Natural killer cell (primary cell): ENCODE measurements at regions not wholly inside any gene's neighbourhood (a gene's known extent, or its start where the extent isn't known, plus 50 kb on each side); places are given as distances from the start of the nearest gene placed in this dataset.

ENCODE experiments used
- ATAC-seq, 3 donors: fragments of 150-1000 bp in 2 of 3; fragments of 200-7000 bp in 1 of 3; cut with Tn5 transposase; 1 replicate in 1 of 3; 2 replicates in 2 of 3; pipeline ENCODE4 v1.10.0; 2021; ENCODE audit warnings: mild to moderate bottlenecking in 2 of 3, moderate library complexity in 2 of 3
- DNase-seq, 2 donors: peaks; one replicate each; pipeline versions ENCODE4 v3.0.0 to v3.0.0-alpha.2; 2013 to 2021; ENCODE audit warnings: mixed read lengths in 1 of 2
- H3K27ac ChIP-seq: one replicate; pipeline ENCODE4 v1.5.1; 2013; ENCODE audit warnings: mild to moderate bottlenecking, low read length
- H3K27me3 ChIP-seq: one replicate; pipeline ENCODE4 v1.6.1; 2013; ENCODE audit warnings: low read length; ENCODE audit not compliant: control insufficient read depth, insufficient read depth
- H3K36me3 ChIP-seq: one replicate; pipeline ENCODE4 v1.6.1; 2013; ENCODE audit warnings: low read length; ENCODE audit not compliant: control insufficient read depth, insufficient read depth
- H3K4me1 ChIP-seq: one replicate; pipeline ENCODE4 v1.6.1; 2013; ENCODE audit warnings: low read length; ENCODE audit not compliant: control insufficient read depth, insufficient read depth
- H3K4me3 ChIP-seq: one replicate; pipeline ENCODE4 v1.5.1; 2013; ENCODE audit warnings: low read length
- H3K9me3 ChIP-seq: one replicate; pipeline ENCODE4 v1.6.1; 2013; ENCODE audit warnings: low read length; ENCODE audit not compliant: control insufficient read depth, insufficient read depth
- H3K27ac Mint-ChIP-seq, 2 donors: one replicate each; pipeline ENCODE4 v1.8.0; 2022; ENCODE audit warnings: mild to moderate bottlenecking in 2 of 2, mixed read lengths in 2 of 2, moderate library complexity in 1 of 2
- H3K27me3 Mint-ChIP-seq, 2 donors: one replicate each; pipeline ENCODE4 v1.8.0; 2022; ENCODE audit warnings: low read depth in 2 of 2, mixed read lengths in 2 of 2
- H3K36me3 Mint-ChIP-seq: one replicate; pipeline ENCODE4 v1.8.0; 2022; ENCODE audit warnings: mixed read lengths
- H3K4me1 Mint-ChIP-seq, 2 donors: one replicate each; pipeline ENCODE4 v1.8.0; 2022; ENCODE audit warnings: mixed read lengths in 2 of 2
- H3K4me3 Mint-ChIP-seq: one replicate; pipeline ENCODE4 v1.8.0; 2022; ENCODE audit warnings: mild to moderate bottlenecking, moderate library complexity, mixed read lengths
- H3K9me3 Mint-ChIP-seq, 2 donors: one replicate each; pipeline ENCODE4 v1.8.0; 2022; ENCODE audit warnings: mixed read lengths in 2 of 2
- WGBS: methylation state at CpG from one replicate; pipeline ENCODE4 v1.1.7; 2013; ENCODE audit warnings: missing lambda C conversion rate; ENCODE audit not compliant: insufficient coverage; 5-methylcytosine and 5-hydroxymethylcytosine counted together
- intact Hi-C: fragments of 100-400 bp; cut with micrococcal nuclease; formaldehyde crosslinking; loops from one replicate; pipeline ENCODE4 v1.14.2; 2022
- TF ChIP-seq, protein P1 (sequence below): fragments of 200-600 bp; IDR thresholded peaks from one replicate; pipeline ENCODE4 v1.8.0; 2022; ENCODE audit warnings: antibody characterized with exemption

DNA sequence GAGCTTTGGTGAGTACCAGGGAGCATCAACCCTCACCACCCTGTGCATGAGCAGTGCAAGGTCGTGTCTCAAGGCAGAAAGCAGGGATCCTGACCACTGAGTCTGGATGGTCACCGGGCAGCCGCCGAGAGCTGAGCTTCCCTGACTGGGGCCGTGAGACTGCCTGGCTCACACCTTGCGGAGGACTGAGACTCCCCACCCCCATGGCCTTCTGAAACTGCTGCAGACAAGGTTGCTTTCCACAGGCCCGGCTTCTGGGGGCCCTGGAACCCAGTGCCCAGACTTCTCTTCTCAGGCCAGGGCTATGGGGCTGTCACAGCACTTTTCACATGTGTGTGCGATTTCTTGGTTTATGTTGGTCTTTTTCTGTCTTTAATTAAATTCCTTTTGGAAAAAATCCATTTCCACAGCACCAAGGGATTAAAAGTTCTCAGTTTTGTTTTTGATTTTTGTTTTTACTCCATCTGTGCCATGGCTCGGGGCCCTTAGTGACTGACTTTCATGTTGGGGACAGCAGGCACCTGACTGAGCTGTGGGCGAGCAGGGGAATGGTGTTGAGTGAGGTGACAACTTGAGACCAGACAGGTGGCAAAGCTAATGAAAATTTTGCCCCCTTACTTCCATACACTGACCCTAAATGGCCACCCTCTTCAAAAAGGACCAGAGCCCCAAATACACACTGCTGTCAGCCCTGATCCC, 297.9 kb downstream of the CYP26B1 start:
- Mint-ChIP-seq H3K36me3 (no peaks in the 10 kb centered on the region), H3K4me1 (no peaks in the 10 kb centered on the region), H3K4me3 (no peak overlapping the region), H3K27me3 (peaks cover 0 to 3% of the 10 kb centered on the region in 2 donors), H3K27ac (no peak overlapping the region), H3K9me3 (no peaks in the 10 kb centered on the region)
- Histone ChIP-seq H3K27me3 (peaks cover 3% of the 10 kb centered on the region), H3K27ac (no peak overlapping the region), H3K9me3 (no peaks in the 10 kb centered on the region), H3K4me1 (no peaks in the 10 kb centered on the region), H3K4me3 (no peak overlapping the region), H3K36me3 (no peaks in the 10 kb centered on the region)
- TF ChIP-seq, protein P1, sequence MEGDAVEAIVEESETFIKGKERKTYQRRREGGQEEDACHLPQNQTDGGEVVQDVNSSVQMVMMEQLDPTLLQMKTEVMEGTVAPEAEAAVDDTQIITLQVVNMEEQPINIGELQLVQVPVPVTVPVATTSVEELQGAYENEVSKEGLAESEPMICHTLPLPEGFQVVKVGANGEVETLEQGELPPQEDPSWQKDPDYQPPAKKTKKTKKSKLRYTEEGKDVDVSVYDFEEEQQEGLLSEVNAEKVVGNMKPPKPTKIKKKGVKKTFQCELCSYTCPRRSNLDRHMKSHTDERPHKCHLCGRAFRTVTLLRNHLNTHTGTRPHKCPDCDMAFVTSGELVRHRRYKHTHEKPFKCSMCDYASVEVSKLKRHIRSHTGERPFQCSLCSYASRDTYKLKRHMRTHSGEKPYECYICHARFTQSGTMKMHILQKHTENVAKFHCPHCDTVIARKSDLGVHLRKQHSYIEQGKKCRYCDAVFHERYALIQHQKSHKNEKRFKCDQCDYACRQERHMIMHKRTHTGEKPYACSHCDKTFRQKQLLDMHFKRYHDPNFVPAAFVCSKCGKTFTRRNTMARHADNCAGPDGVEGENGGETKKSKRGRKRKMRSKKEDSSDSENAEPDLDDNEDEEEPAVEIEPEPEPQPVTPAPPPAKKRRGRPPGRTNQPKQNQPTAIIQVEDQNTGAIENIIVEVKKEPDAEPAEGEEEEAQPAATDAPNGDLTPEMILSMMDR: no peak
- WGBS: 75% methylated on average over 9 of the region's 10 CpGs
- DNase-seq (no peak), ATAC-seq (no peak)
- intact Hi-C loops: no loop called here

DNA sequence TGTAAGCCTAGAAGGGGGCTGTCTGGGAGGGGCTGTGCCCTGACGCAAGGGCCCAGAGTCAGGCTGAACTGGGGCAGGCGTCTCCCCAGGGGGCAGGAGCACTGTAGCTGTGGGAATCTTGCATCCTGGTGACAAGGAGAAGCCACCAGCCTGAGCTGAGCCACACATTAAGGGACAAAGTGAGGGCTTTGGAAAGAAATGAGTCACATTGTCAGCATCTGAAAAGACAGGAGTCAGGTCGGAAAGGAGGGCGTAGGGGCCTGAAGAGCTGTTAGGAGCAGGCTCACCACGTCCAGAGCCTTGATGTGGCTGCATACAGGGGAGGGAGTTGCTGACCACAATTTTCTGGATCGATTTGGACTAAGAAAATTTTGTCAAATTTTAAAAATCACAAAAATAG, 298.6 kb downstream of the CYP26B1 start:
- TF ChIP-seq, protein P1: no peak
- H3K9me3 ChIP-seq: no peaks in the 10 kb centered on the region
- no peaks in the 10 kb centered on the region for H3K9me3 Mint-ChIP-seq
- H3K27ac Mint-ChIP-seq: no peak overlapping the region
- no peak overlapping the region for H3K4me3 ChIP-seq
- WGBS: 80% methylated on average over 5 of the region's 6 CpGs
- no peak overlapping the region for H3K27ac ChIP-seq
- intact Hi-C loops: no loop called here
- DNase-seq (no peak), ATAC-seq (no peak)
- peaks cover 0 to 3% of the 10 kb centered on the region in 2 donors for H3K27me3 Mint-ChIP-seq
- H3K4me3 Mint-ChIP-seq: no peak overlapping the region
- no peaks in the 10 kb centered on the region for H3K36me3 ChIP-seq
- H3K36me3 Mint-ChIP-seq: no peaks in the 10 kb centered on the region
- H3K27me3 ChIP-seq: peaks cover 3% of the 10 kb centered on the region
- no peaks in the 10 kb centered on the region for H3K4me1 Mint-ChIP-seq
- no peaks in the 10 kb centered on the region for H3K4me1 ChIP-seq

DNA sequence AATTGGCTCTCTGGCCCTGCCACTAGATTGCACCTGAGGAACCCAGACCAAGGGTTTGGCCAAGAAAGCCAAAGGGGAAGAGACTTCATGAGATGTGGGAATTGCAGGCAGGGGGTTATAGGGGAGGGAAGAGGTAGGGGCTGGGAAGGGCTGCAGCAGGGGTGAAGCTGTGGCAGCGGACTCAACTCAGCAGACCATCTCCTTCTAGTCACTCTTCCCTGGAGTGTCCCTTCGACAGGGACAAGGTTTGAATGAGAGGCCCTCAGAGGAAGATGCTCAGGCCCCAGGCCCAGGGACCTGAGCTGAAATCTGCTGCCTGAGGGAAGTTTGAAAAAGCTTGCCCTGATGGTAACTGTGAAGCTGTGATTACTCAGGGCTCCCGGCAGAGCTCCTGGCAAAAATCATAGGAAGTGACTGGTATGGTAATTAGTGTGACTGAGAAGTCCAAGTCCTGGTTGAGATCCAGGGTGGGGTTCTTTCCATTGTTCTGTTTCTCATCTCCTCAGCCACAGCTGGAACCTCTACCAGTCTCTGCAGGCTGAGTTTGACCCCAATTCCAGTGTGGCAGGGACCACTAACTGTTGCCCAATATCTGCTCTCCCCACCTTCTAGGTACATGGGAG, 300.9 kb downstream of the CYP26B1 start:
- Mint-ChIP-seq H3K27me3 (peaks cover 0 to 6% of the 10 kb centered on the region in 2 donors), H3K4me1 (no peaks in the 10 kb centered on the region), H3K9me3 (peaks cover 0 to 3% of the 10 kb centered on the region in 2 donors), H3K27ac (no peak overlapping the region), H3K36me3 (no peaks in the 10 kb centered on the region), H3K4me3 (no peak overlapping the region)
- no peaks in the 10 kb centered on the region for H3K36me3 ChIP-seq
- TF ChIP-seq, protein P1: no peak
- H3K27ac ChIP-seq: no peak overlapping the region
- WGBS: 86% methylated on average over 3 of the region's 3 CpGs
- H3K27me3 ChIP-seq: no peaks in the 10 kb centered on the region
- no peak for DNase-seq
- ATAC-seq: no peak
- no peaks in the 10 kb centered on the region for H3K4me1 ChIP-seq
- no peak overlapping the region for H3K4me3 ChIP-seq
- intact Hi-C loops: no loop called here
- no peaks in the 10 kb centered on the region for H3K9me3 ChIP-seq

DNA sequence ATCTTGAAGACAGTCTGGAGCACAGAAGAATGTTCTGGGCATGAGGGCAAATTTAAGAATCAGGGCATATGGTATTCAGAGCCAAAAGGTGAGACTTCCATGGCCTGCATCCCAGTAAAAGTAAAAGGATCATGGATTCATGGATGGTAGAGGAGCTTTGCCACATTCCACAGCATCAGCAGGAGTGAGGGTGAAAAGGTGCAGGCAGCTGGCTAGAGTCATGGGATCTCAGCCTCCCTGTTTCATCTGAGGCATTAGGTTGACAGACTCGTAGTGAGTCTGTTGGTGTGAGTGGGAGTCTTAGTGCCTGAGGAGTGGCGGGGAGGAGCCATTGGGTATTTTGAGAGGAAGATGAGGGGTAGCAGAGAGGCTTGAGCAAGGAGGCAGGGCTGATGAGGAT, 301.6 kb downstream of the CYP26B1 start:
- DNase-seq (no peak), ATAC-seq (no peak)
- H3K4me3 ChIP-seq: no peak overlapping the region
- H3K27me3 Mint-ChIP-seq: peaks cover 0 to 9% of the 10 kb centered on the region in 2 donors
- no peaks in the 10 kb centered on the region for H3K4me1 Mint-ChIP-seq
- no peaks in the 10 kb centered on the region for H3K9me3 ChIP-seq
- H3K27ac Mint-ChIP-seq: no peak overlapping the region
- TF ChIP-seq, protein P1: no peak
- 72% methylated on average over 2 of the region's 2 CpGs for WGBS
- H3K4me1 ChIP-seq: no peaks in the 10 kb centered on the region
- no peak overlapping the region for H3K27ac ChIP-seq
- no peak overlapping the region for H3K4me3 Mint-ChIP-seq
- peaks cover 0 to 3% of the 10 kb centered on the region in 2 donors for H3K9me3 Mint-ChIP-seq
- intact Hi-C loops: no loop called here
- H3K36me3 ChIP-seq: no peaks in the 10 kb centered on the region
- no peaks in the 10 kb centered on the region for H3K27me3 ChIP-seq
- no peaks in the 10 kb centered on the region for H3K36me3 Mint-ChIP-seq
